ENCODE measurements at regions not wholly inside any gene's neighbourhood (a gene's known extent, or its start where the extent isn't known, plus 50 kb on each side); places are given as distances from the start of the nearest gene placed in this dataset.

- H3K79me2 ChIP-seq (ENCODE audit: control insufficient read depth, insufficient read depth, low read length), result no peaks in the 10 kb centered on the region
These were observed 157.7 kb downstream of the FAT3 start for GRCh38 chr11:92382311-92382710.

DNA sequence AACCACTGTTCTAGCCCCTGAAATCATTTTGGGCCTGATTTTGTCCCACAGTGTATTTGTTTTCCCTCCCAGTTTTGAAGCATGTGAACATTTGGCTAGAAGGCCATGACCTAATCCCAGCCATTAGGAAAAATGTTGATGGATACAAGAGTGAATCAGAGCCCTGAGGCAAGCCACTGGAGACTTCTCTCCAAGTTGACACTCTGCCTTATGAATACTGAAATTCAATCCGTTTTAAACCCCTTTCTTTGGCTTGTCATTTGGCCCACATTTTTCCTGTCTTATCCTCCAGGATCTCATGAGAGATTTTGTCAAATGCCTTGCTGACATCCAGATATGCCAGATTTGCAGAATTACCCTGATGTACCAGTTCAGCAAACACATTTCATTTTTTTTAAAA, 158.8 kb downstream of the FAT3 start:
- H3K4me1 ChIP-seq (ENCODE audit: control insufficient read depth, extremely low read depth, insufficient read depth, low read length), result peaks cover 20% of the 10 kb centered on the region
- no peak overlapping the region for H3K27ac ChIP-seq (ENCODE audit: insufficient read depth, low read length)
- TF ChIP-seq CTCF (conservative IDR thresholded peaks at IDR 0.05 in 1 of 2, IDR thresholded peaks at IDR 0.05 in 1 of 2; ENCODE audit: low read depth in 1 of 2, low read length in 2 of 2) (no peak), EZH2 (IDR thresholded peaks at IDR 0.05; ENCODE audit: low read length, missing control alignments) (no peak)
- no peak overlapping the region for H3K4me3 ChIP-seq (replicated peaks in 1 of 4; ENCODE audit: control extremely low read depth in 1 of 4, insufficient read depth in 1 of 4, low read depth in 3 of 4, low read length in 4 of 4)
- DNase-seq (ENCODE audit: low read depth in 2 of 2), result peak; percentile 75 to 76
- no peaks in the 10 kb centered on the region for H3K79me2 ChIP-seq (ENCODE audit: control insufficient read depth, insufficient read depth, low read length)
- no peaks in the 10 kb centered on the region for H4K20me1 ChIP-seq (ENCODE audit: control insufficient read depth, extremely low read depth, insufficient read depth, low read length)
- H3K9me3 ChIP-seq (ENCODE audit: control insufficient read depth, insufficient read depth, low read depth, low read length), result no peaks in the 10 kb centered on the region
- no peak overlapping the region for H2AFZ ChIP-seq (ENCODE audit: low read length)
- no peaks in the 10 kb centered on the region for H3K27me3 ChIP-seq (ENCODE audit: control insufficient read depth, insufficient read depth, low read length)
- H3K9ac ChIP-seq (ENCODE audit: insufficient read depth, low read length), result no peak overlapping the region
- H3K36me3 ChIP-seq (ENCODE audit: control insufficient read depth, insufficient read depth, low read length), result no peaks in the 10 kb centered on the region
- no peak overlapping the region for H3K4me2 ChIP-seq (ENCODE audit: extremely low read depth, insufficient read depth, low read length)

More at GRCh38 chr11:92382311-92382710, 157.7 kb downstream of the FAT3 start:
- TF ChIP-seq CTCF (conservative IDR thresholded peaks at IDR 0.05 in 1 of 2, IDR thresholded peaks at IDR 0.05 in 1 of 2; ENCODE audit: low read depth in 1 of 2, low read length in 2 of 2) (no peak), EZH2 (IDR thresholded peaks at IDR 0.05; ENCODE audit: low read length, missing control alignments) (no peak)
- Histone ChIP-seq H3K27me3 (ENCODE audit: control insufficient read depth, insufficient read depth, low read length) (no peaks in the 10 kb centered on the region), H4K20me1 (ENCODE audit: control insufficient read depth, extremely low read depth, insufficient read depth, low read length) (no peaks in the 10 kb centered on the region), H3K27ac (ENCODE audit: insufficient read depth, low read length) (no peak overlapping the region), H3K9ac (ENCODE audit: insufficient read depth, low read length) (no peak overlapping the region), H3K4me1 (ENCODE audit: control insufficient read depth, extremely low read depth, insufficient read depth, low read length) (peaks cover 20% of the 10 kb centered on the region), H3K4me3 (replicated peaks in 1 of 4; ENCODE audit: control extremely low read depth in 1 of 4, insufficient read depth in 1 of 4, low read depth in 3 of 4, low read length in 4 of 4) (no peak overlapping the region), H3K4me2 (ENCODE audit: extremely low read depth, insufficient read depth, low read length) (no peak overlapping the region), H2AFZ (ENCODE audit: low read length) (no peak overlapping the region), H3K9me3 (ENCODE audit: control insufficient read depth, insufficient read depth, low read depth, low read length) (no peaks in the 10 kb centered on the region), H3K36me3 (ENCODE audit: control insufficient read depth, insufficient read depth, low read length) (no peaks in the 10 kb centered on the region)
- DNase-seq (ENCODE audit: low read depth in 2 of 2), result no peak

GRCh38 chr11:92384358-92384757, 159.7 kb downstream of the FAT3 start:
- Histone ChIP-seq H4K20me1 (ENCODE audit: control insufficient read depth, extremely low read depth, insufficient read depth, low read length) (no peaks in the 10 kb centered on the region), H3K27me3 (ENCODE audit: control insufficient read depth, insufficient read depth, low read length) (no peaks in the 10 kb centered on the region), H3K27ac (ENCODE audit: insufficient read depth, low read length) (no peak overlapping the region), H3K9ac (ENCODE audit: insufficient read depth, low read length) (no peak overlapping the region), H3K9me3 (ENCODE audit: control insufficient read depth, insufficient read depth, low read depth, low read length) (no peaks in the 10 kb centered on the region), H3K4me3 (replicated peaks in 1 of 4; ENCODE audit: control extremely low read depth in 1 of 4, insufficient read depth in 1 of 4, low read depth in 3 of 4, low read length in 4 of 4) (no peak overlapping the region), H3K4me1 (ENCODE audit: control insufficient read depth, extremely low read depth, insufficient read depth, low read length) (peaks cover 20% of the 10 kb centered on the region), H2AFZ (ENCODE audit: low read length) (no peak overlapping the region), H3K4me2 (ENCODE audit: extremely low read depth, insufficient read depth, low read length) (peak overlapping the region; percentile 32), H3K79me2 (ENCODE audit: control insufficient read depth, insufficient read depth, low read length) (no peaks in the 10 kb centered on the region), H3K36me3 (ENCODE audit: control insufficient read depth, insufficient read depth, low read length) (no peaks in the 10 kb centered on the region)
- TF ChIP-seq EZH2 (IDR thresholded peaks at IDR 0.05; ENCODE audit: low read length, missing control alignments) (no peak), CTCF (conservative IDR thresholded peaks at IDR 0.05 in 1 of 2, IDR thresholded peaks at IDR 0.05 in 1 of 2; ENCODE audit: low read depth in 1 of 2, low read length in 2 of 2) (no peak)
- DNase-seq (ENCODE audit: low read depth in 2 of 2), result peak; percentile 62 to 80
